Hematopoietic multipotent progenitor cell (in vitro differentiated cells): ENCODE measurements at regions not wholly inside any gene's neighbourhood (a gene's known extent, or its start where the extent isn't known, plus 50 kb on each side); places are given as distances from the start of the nearest gene placed in this dataset.

Source experiments
- DNase-seq, 3 donors: peaks; one replicate each; pipeline ENCODE4 v3.0.0-alpha.2; 2011 to 2015; ENCODE audit warnings: low read depth in 2 of 3, low spot score in 2 of 3

DNA sequence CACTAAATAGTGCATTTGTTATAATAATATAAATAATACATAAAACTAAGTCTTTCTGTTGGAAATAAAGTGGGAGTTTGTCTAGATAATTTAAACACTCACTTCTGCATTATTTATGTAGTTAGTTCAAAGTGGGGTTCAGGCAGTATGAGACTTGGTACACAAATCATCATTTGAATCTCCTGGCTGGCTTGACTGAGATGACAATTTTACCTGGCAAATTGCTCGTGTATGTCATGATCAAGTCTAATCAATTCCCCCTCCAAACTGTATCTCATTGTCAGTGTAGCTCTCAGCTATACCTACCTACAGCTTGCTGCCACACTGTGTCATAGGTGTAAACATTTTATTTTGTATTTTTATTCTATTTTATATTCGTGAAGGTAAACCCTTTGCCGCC, 563.4 kb upstream of the TENM3 start:
- no peak for DNase-seq

DNA sequence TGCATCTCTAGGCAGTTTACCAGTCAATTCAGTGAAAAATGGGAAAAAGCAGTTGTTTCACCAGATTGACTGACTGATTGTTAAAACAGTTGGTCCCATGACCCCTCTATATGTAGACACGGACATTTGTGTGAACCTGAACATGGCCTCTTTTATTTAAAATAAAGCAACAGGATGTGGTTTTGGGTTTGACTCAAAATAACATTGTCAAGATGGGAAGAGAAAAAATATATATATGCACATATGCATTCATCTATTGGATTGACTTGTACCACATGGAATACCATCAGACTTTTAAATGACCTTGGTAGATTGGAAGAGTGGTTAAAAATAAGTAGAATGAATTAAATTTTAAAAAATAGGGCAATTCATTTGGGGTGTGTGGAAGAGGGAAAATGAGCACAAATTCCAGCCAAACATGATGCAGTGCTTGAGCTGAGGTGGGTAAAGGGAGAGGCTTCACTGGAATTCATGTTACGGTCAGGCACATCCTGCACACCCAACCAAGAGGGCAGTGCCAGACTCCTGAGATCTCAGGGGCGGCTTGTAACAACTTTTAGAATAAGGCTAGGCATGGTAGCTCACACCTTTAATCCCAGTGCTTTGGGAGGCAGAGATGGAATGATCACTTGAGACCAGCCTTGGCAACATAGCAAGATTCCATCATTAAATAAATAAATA, 560.7 kb upstream of the TENM3 start:
- DNase-seq: no peak

DNA sequence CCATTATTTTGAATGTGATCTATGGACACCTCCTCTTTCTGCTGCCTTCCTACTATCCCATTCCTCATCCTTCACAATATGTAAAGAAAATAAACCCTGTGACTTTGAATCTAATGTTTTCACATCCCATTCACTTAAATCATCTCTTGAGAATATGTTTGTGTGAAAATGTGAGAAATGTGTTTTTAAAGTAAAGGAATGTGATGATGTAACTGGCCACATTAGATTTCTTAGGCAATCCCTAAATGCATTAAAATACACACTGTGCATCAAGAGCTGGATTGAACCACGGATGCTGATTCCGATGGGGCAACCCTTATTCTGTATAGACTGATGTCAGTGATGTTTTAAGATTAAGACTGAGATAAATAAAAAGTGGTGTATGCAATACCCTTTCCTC, 558.9 kb upstream of the TENM3 start:
- no peak for DNase-seq

DNA sequence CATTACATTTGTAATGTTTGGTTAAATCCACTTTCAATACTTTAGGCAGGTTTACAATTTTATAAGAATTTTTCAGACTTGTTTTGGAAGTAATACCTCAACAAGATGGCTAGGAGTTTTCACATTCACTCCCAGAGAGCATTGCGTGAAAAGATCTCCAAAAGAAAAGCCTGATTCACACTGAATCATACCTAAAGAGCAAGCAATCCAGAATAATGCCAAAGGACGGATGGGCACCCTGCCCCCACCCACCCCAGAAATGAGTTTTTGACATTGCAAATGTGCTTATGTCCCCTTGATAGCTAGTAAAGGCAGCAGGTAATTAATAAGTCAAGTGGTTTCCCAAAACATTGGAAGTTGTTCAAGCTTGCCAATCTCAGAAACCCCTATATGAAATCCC, 557.7 kb upstream of the TENM3 start:
- no peak for DNase-seq

DNA sequence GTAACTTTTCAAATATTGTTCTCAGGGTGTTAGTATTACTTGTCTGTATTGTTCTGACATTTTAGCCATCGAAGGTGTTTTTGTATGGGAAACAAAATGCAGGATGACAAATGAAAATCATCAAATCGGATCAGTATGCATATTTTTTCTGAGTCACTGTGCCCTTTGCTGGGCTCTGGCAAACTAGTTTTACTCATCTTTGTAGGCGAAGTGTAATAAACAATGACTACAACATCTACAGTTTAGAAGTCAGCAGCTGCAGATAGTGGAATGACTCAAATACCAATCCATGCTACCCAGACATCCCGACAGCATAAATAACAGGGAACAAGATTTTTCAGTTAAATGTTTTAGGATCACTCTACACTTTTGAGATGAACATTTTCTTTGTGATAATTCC, 557.3 kb upstream of the TENM3 start:
- no peak for DNase-seq

DNA sequence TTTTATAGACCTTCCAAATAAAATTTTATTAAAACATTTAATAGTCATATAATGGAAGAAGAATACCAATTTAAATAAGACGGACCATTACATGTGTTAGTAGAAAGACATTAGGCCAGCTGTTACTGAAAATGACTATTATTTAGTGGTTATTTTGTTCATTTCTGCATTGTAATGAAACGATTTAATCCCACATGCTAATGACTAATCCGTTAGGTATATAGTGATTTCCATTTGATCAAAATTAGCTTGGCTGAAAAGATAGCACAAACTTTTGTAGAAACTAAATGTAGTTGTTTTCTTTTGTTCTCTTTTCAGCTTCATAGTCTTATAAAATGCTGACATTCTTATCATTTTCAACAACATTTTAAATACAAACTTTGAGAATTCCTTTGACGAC, 556.1 kb upstream of the TENM3 start:
- DNase-seq: no peak

DNA sequence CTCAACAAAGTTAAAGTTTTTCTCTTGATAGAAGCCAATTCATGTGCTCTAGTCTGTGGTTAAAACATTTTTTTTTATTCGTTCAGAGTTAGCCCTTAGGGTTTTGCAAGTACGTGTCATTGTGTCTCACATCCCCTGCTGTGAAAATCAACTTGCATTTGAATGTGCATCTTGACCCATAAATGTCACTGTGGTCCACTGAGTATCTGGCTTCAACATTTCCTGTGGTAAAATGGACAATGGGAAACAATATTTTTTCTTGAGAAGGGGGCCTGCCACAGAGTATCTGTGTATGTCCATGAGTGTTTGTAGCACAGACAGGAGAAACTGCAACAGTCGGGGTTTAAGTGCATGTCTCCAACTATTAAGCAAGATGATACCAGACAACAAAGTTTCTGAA, 554.8 kb upstream of the TENM3 start:
- no peak for DNase-seq

DNA sequence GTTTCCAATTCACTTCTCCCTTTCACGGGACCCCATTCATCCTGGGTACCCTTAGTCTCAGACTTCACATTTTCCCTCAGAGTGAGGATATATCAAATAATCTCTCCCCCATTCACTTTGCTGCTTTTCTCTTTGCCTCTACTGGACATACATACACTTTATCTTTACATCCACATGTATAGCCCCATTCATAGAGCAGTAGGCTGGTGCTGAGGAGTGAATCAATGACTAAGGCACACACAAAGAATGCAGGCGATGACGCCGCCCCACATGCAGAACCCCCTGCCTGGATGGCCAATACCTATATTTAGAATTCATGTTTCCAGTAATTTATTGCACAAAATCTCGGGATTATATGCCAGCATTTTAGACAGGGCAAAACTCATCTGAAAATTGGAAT, 554.3 kb upstream of the TENM3 start:
- no peak for DNase-seq

DNA sequence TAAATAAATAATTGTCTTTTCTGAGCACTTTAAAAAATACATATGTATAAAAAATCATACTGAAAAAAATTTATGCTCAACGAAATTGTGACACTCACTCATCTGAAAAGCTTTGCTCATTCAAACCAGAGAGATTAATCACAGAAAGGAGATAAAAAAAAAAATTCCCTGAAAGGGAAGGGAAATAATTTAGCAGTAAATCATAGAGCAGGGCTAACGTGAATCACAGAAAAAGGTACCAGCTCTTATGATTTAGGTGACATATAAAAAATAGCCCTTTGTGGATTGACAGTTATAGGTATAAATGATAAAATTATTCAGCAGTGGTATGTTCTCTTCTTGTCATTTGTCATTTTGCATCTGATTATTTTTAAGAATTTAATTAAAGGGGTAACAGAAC, 552.7 kb upstream of the TENM3 start:
- DNase-seq: no peak

DNA sequence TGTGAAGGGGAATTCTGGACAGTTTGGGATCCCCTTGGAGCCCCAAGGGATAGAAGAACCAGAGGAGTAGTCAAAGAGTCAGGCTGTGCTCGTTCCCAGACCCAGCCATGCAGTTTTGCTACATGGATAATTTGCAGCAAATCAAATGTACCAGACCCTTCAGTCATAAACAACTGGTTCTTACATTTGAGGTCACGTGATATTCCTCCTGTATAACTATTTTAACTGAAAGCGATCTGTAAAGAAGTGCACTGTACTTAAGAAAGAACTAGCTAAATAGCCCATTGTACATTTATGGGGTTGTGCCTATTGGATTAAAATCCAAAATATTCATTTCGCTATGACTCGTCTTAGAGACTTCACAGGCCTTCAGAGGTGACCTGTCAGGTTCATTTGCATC, 550.2 kb upstream of the TENM3 start:
- DNase-seq: no peak

DNA sequence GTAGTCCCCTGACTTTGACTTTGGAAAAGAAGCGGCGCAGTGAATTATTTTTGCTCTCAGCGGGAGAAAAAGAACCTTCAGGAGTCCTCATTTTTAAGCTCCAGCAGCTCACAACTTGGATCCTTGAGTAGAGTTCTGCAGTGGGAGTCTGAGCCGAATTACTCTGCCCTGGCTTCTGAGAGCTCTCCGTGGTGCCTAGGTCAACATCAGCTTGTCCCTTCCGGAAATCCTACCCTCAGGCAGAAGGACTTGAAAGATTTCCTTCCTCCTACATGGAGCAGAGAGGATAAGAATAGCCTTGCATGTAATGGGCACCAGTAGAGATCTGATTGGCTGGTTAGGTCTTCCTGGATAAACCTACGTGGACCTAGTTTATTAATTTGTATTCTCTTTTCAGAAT, 549.7 kb upstream of the TENM3 start:
- no peak for DNase-seq

DNA sequence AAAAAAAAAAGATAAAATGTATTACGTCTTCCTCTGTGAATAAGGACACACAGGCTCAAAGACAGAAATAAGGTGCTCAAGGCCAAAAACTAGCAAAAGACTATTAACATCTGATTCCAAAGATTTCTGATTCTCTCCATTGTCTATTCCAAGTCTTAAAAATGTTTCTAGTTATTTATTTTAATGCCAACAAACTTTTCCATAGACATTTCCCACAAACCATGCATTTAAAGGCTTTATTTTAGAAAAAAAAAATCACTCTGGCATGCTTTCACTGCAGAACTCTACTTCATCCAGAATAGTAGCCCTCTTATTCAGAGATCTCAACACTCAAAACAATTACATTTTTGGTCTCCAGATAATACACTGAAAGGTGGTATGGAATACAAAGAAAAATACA, 545.0 kb upstream of the TENM3 start:
- DNase-seq: no peak

DNA sequence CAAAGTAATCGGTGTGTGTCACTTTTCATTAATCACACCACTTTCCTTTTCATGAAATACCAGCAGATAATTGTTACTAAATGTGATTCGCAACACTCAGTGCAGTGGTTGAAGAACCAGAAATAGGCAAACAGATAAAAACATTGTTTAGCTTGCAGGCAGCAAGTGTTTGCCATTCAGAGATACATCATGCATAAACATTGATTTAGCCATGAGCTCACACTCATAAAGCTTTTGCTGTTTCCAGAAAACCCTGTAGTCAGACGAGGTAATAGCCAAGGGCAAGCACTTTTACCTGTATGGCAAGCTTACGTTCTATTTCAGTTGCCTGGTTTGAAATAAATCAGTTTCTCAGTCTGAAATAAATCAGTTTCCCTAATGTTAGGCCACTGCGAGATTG, 542.0 kb upstream of the TENM3 start:
- DNase-seq: no peak

DNA sequence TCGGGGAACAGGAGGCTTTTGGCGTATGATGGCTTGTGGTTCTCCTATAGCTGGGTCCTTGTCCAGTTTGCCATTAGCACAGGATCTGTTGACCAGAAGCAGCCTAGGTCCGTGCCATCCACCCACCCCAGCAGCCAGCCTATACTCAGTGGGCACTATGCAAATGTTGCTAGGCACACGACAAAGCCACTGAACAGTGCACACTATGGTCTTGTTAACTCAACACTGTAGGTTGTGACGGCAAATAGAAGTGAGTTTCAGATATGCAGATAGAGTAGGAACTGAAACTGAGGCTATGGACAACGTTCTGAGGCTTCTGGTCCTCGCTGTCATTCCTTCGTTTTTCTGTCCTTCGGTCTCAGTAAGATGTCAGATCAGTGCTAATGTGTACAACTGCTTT, 541.3 kb upstream of the TENM3 start:
- no peak for DNase-seq

DNA sequence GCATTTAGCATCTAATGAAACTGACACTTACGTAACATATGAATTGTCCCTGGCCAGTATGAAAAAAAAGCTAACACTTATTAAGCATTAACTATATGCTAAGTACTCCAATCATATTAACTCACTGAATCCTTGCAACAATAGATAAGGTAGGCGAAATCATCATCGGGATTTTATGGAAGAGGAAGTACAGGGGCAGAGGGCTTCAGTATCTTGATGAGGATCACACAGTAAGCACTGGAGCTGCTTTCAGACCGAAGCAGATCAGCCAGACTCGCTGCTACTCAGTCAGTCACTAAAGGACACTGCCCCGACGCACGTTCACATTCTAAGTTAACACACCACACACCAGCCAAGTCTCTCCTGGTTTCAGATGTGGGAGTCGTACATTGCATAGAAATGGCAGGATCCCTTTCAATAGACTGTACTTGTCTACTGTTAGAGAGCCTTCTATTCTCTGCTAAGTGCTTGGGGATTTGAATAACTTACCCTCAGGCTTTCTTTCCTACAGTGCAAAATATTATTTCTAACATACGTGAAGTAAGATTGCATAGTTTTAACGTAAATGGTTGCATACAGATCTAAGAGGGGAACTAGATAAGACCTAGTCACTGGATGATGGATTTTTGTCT, 540.2 kb upstream of the TENM3 start:
- no peak for DNase-seq

DNA sequence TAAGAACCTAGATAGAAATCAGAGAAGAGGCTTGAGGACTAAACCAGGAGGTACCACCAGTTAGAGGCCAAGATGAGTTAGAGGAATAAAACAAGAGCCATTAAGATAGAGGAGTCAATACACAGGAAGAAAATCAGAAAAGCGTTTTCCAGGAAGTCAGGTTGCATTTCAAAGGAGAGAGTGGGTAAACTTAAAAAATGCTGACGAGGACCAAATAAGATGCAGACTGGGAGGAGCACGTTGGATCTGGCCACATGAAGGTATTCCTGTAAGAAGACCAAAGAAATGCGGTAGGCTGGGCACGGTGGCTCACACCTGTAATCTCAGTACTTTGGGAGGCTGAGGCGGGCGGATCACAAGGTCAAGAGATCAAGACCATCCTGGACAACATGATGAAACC, 533.1 kb upstream of the TENM3 start:
- DNase-seq: no peak

DNA sequence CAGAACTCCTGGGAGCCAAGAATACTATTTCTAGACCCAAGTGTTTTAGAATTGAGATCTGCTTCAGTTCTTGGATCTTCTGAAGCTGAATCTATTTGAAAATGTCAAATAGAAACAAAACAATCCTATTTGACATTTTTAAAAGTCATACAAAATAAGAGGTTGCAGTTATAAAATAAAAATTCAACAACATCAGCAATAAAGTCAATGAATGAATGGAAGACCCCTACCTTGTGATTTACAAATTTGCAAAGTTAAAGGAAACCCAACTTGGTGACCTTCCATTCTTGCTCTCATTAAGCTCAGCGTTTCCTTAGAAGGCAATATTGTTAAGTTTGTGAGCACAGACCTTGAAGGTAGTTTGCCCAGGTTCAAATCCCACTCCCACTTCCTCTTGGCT, 531.8 kb upstream of the TENM3 start:
- DNase-seq: no peak

DNA sequence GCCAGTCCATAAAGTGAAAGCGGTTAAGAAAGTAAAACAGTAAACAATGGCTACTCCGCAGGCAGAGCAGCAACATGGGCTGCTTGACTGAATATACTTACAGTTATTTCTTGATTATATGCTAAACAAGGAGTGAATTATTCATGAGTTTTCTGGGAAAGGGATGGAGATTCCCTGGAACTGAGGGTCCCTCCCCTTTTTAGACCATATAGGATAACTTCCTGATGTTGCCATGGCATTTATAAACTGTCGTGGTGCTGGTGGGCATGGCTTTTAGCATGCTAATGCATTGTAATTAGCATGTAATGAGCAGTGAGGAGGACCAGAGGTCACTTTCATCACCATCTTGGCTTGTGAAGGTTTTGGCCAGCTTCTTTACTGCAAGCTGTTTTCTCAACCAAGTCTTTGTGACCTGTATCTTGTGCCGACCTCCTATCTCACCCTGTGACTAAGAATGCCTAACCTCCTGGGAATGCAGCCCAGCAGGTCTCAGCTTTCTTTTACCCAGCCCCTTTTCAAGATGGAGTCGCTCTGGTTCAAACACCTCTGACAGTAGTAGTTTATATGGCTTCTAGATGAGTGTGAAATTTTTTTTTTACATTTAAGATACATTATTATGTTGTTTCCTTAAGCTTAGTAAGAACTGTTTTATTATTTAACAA, 514.8 kb upstream of the TENM3 start:
- DNase-seq: no peak

DNA sequence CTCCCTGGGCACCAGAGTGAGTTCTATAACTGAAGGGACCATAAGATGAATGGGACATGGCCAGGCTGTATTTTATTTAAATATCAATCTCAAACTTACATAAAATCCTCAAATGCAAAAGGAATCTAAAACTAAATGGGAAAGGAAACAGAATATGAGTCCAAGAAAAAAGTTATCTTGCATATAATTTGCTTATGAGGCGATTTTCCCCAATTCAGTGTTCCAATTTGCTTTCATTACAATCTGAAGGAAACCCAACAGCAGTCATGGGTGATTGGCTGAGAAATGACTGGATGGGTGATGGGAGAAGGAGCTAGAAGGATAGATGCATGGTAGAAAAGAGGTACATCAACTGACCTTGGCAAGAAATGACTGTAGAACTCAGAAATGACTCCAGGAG, 511.3 kb upstream of the TENM3 start:
- no peak for DNase-seq

DNA sequence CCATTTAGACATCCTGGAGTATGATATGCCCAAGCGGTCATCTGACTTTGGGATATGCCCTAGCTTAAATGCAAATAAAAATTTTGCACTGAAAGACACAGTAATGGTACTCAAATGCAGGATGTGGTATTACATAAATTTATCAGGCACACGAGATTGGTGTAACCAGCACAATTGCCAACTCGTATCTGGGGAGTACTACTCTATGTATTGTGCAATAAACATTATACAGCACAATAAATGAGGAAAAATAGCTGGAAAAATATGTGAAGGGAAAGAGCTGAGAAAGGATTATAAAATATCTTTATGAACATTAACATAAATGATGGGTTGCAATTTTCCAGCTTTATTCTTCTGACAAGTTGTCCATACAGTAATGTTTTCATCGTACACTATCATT, 505.5 kb upstream of the TENM3 start:
- no peak for DNase-seq

DNA sequence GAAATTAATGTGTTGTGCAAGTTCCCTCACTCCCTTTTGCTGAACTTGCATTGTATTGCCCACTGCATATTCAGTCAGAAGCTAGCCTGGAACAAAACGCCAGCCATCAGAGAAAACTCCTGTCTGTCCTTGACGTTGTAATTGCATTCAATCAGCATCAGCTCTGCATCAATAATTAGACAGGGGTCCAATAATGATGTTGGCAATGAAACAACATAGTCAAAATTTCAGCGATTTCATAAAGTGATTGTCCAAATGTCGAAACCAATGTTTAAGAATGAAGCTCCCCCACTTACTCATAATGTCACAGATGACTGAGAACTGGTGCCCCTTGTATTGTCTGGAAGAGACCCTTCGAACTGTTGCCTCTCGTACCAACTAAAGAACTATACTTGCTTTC, 504.2 kb upstream of the TENM3 start:
- DNase-seq: no peak

DNA sequence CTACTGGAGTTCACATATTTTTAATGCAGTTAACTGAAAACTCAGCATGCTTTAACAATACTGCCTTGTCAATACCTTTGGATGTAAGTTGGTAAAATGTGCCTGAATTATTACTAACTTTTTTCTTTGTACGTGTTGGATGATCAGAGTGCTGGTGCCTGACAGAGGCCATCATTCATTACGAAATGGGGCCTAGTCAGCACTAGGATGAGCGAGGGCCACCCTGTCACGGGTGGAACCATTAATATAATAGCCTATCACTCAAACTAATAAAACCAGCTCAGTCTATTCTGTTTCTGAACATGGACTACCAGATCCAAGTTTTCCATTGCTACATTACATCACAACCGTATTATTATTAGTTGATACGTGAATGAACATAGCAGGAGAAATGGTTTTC, 501.7 kb upstream of the TENM3 start:
- DNase-seq: no peak
